ENCODE measurements at regions not wholly inside any gene's neighbourhood (a gene's known extent, or its start where the extent isn't known, plus 50 kb on each side); places are given as distances from the start of the nearest gene placed in this dataset.

DNA sequence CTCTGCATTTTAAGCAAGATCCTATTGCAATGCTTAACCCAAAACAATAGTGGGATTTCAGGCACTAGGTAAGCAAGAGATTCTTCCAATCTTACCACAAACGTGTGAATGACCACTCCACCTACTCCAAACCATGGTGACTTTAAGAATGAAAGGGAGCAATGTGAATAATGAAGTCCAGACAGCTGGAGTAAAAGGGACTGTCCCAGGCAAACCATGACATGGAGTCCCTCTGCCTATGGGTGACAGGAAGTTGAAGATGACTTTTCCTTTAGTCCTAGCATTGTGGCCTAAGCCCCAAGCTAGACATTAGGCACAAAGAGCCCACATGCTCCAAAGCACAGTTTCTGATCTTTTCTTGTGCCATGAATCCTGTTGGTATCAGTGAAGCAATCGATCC, 179.0 kb downstream of the SHQ1 start:
- no peak for TF ChIP-seq EP300 (IDR thresholded peaks at IDR 0.05)
- no peak for TF ChIP-seq CTCF (IDR thresholded peaks at IDR 0.05)
- no peak for TF ChIP-seq POLR2A (IDR thresholded peaks at IDR 0.05; ENCODE audit: low read depth)

Measured in esophagus muscularis mucosa (tissue), 4 donors.